OCI-LY3 (cell line): ENCODE measurements at regions not wholly inside any gene's neighbourhood (a gene's known extent, or its start where the extent isn't known, plus 50 kb on each side); places are given as distances from the start of the nearest gene placed in this dataset.

Experiments used
- EZH2phosphoT487 ChIP-seq: fragments of 200-600 bp; shearing (Covaris generic); IDR thresholded peaks from 2 replicates; pipeline ENCODE4 v1.6.1; 2018; ENCODE audit warnings: antibody characterized with exemption, mixed run types, low read depth
- TF ChIP-seq, protein P1 (sequence below): fragments of 200-600, 300-600 bp; sonication (generic); IDR thresholded peaks from 2 replicates; pipeline ENCODE4 v1.5.1; 2014; ENCODE audit warnings: antibody characterized with exemption, low read length, low read depth

DNA sequence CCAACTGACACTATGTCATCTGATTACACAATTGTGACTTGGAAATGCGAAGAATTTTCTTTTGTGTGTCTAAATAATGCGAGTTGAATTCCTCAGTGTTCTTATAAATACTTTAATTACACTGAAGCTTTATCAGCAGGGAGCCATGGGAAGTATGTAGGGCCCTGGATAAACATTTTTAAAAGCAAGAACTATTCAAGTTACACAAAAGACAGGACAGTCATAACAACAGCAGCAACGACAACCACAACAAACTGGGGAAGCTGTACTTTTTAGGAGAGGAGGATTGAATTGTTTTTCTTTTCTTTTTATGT lies 250.3 kb upstream of the ZNF608 start:
- TF ChIP-seq, protein P1, sequence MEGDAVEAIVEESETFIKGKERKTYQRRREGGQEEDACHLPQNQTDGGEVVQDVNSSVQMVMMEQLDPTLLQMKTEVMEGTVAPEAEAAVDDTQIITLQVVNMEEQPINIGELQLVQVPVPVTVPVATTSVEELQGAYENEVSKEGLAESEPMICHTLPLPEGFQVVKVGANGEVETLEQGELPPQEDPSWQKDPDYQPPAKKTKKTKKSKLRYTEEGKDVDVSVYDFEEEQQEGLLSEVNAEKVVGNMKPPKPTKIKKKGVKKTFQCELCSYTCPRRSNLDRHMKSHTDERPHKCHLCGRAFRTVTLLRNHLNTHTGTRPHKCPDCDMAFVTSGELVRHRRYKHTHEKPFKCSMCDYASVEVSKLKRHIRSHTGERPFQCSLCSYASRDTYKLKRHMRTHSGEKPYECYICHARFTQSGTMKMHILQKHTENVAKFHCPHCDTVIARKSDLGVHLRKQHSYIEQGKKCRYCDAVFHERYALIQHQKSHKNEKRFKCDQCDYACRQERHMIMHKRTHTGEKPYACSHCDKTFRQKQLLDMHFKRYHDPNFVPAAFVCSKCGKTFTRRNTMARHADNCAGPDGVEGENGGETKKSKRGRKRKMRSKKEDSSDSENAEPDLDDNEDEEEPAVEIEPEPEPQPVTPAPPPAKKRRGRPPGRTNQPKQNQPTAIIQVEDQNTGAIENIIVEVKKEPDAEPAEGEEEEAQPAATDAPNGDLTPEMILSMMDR: no peak
- no peak for TF ChIP-seq EZH2phosphoT487
